ENCODE measurements at regions not wholly inside any gene's neighbourhood (a gene's known extent, or its start where the extent isn't known, plus 50 kb on each side); places are given as distances from the start of the nearest gene placed in this dataset.

DNA sequence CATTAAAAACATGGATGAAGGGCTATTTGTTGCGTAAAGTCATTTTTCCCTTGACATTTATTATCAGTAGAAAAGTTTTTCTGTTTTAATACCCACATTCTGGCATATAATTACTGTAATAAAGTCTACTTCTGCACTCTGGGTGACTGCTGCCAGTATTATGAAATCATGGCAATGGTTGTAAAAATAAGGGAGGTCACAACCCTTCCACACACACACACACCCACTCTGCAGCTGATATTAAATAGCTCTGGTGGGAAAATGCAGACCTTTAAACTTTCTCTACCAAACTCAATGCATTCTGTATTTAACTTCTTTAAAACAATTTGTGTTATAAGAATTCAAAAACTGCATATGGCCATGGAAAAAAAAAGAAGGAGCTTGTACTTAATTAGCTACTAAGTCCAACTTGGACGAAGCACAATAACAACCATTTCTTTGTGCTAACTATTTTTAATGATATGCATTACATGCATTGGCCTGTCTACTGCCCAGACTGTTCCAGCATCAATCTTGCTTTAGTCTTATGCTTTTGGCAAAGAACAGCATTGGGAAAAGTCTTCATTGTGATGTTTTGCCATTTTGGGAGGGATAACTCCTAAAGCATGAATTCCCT lies 137.6 kb upstream of the MAP3K1 start:
- H3K4me2 ChIP-seq (ENCODE audit: low read length) = no peak overlapping the region
- no peak overlapping the region for H2AFZ ChIP-seq (ENCODE audit: low read depth, low read length)
- H4K20me1 ChIP-seq (ENCODE audit: insufficient read depth) = no peaks in the 10 kb centered on the region
- TF ChIP-seq TAF1 (IDR thresholded peaks at IDR 0.05; ENCODE audit: low read depth) (no peak), EZH2 (IDR thresholded peaks at IDR 0.05; ENCODE audit: borderline replicate concordance, insufficient read depth, low read length, poor library complexity, severe bottlenecking) (no peak), RAD21 (conservative IDR thresholded peaks at IDR 0.05) (no peak), EP300 (conservative IDR thresholded peaks at IDR 0.05; ENCODE audit: poor library complexity, severe bottlenecking) (no peak)
- no peaks in the 10 kb centered on the region for H3F3A ChIP-seq (ENCODE audit: insufficient read depth, low read length, poor library complexity, severe bottlenecking)
- H3K9me3 ChIP-seq (ENCODE audit: low read length) = no peaks in the 10 kb centered on the region
- H3K4me3 ChIP-seq (ENCODE audit: low read length) = no peak overlapping the region
- H3K36me3 ChIP-seq (ENCODE audit: insufficient read depth, low read length) = no peaks in the 10 kb centered on the region
- no peak overlapping the region for H3K27ac ChIP-seq (ENCODE audit: low read length)
- no peaks in the 10 kb centered on the region for H3K79me2 ChIP-seq (replicated peaks; ENCODE audit: insufficient read depth, low read length)
- H3K27me3 ChIP-seq (ENCODE audit: insufficient read depth, low read depth, low read length) = no peaks in the 10 kb centered on the region
- no peaks in the 10 kb centered on the region for H3K9me2 ChIP-seq (ENCODE audit: insufficient read depth, low read length)
- H3K9ac ChIP-seq (ENCODE audit: low read length) = no peak overlapping the region

- Histone ChIP-seq H2AFZ (ENCODE audit: low read depth, low read length) (no peak overlapping the region), H3K9me2 (ENCODE audit: insufficient read depth, low read length) (no peaks in the 10 kb centered on the region), H3K27me3 (ENCODE audit: insufficient read depth, low read depth, low read length) (no peaks in the 10 kb centered on the region), H3K9ac (ENCODE audit: low read length) (no peak overlapping the region), H3K79me2 (replicated peaks; ENCODE audit: insufficient read depth, low read length) (no peaks in the 10 kb centered on the region), H3K27ac (ENCODE audit: low read length) (no peak overlapping the region), H3K4me2 (ENCODE audit: low read length) (no peak overlapping the region), H3K9me3 (ENCODE audit: low read length) (no peaks in the 10 kb centered on the region), H3K4me3 (ENCODE audit: low read length) (no peak overlapping the region), H4K20me1 (ENCODE audit: insufficient read depth) (no peaks in the 10 kb centered on the region), H3K36me3 (ENCODE audit: insufficient read depth, low read length) (no peaks in the 10 kb centered on the region), H3F3A (ENCODE audit: insufficient read depth, low read length, poor library complexity, severe bottlenecking) (no peaks in the 10 kb centered on the region)
- TF ChIP-seq MXI1 (conservative IDR thresholded peaks at IDR 0.05; ENCODE audit: poor library complexity, severe bottlenecking) = no peak
- no peak for TF ChIP-seq REST (IDR thresholded peaks at IDR 0.05; ENCODE audit: borderline replicate concordance)
- no peak for TF ChIP-seq TAF1 (IDR thresholded peaks at IDR 0.05; ENCODE audit: low read depth)
- TF ChIP-seq EZH2 (IDR thresholded peaks at IDR 0.05; ENCODE audit: borderline replicate concordance, insufficient read depth, low read length, poor library complexity, severe bottlenecking) = no peak
- no peak for TF ChIP-seq POLR2AphosphoS5 (IDR thresholded peaks at IDR 0.05)
- no peak for TF ChIP-seq SMC3 (conservative IDR thresholded peaks at IDR 0.05; ENCODE audit: poor library complexity)
- TF ChIP-seq CTCF (IDR thresholded peaks at IDR 0.05; ENCODE audit: poor library complexity, severe bottlenecking) = no peak
Measured at GRCh38 chr5:56676091-56676768, 139.1 kb upstream of the MAP3K1 start.
